Choroid plexus epithelial cell (primary cell): ENCODE measurements at regions not wholly inside any gene's neighbourhood (a gene's known extent, or its start where the extent isn't known, plus 50 kb on each side); places are given as distances from the start of the nearest gene placed in this dataset.
A peak's percentile ranks its signal among the peaks of the same experiment; 100 is the strongest.

Source experiments
- DNase-seq: peaks from one replicate; pipeline ENCODE4 v3.0.0-alpha.2; 2010; ENCODE audit warnings: low read depth
- H3K4me3 ChIP-seq: 2 replicates; pipeline ENCODE4 v1.5.1; 2011; ENCODE audit warnings: low read depth, mild to moderate bottlenecking, control low read depth, low read length, moderate library complexity
- TF ChIP-seq, protein P1 (sequence below): conservative IDR thresholded peaks from 2 replicates; pipeline ENCODE4 v1.5.1; 2011; ENCODE audit warnings: low read depth, mild to moderate bottlenecking, control low read depth, inconsistent platforms, low read length, moderate library complexity

DNA sequence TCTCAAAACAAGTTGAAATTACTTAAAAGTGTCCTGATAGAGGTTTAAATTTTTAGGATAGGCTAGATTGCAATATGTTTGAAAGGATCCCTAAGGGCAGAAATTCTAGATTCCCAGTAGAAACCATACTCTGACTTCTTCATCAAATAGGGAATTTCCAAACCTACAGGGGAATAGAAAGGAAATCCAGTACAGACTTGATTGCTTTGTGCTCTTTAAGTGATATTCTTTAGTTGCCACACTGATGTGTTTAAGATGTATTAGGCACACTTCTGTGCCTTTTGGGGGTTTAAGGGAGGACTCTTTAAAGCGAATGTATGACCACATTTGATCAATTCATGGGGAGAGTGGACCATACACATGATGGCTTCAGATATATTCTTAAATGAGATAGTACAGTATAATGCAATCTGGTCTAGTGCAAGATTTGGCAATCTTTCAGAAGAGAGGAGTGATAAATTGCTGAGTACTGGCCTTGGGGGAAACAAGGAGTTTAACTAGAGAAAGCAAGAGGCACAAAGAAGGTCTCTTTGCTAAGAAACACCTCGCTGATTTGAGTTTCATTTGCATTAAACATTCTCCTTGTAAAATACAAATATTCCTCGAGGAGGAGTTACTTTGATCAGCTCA is 268.8 kb upstream of the NR5A2 start:
- DNase-seq = peak; percentile 50
- TF ChIP-seq, protein P1, sequence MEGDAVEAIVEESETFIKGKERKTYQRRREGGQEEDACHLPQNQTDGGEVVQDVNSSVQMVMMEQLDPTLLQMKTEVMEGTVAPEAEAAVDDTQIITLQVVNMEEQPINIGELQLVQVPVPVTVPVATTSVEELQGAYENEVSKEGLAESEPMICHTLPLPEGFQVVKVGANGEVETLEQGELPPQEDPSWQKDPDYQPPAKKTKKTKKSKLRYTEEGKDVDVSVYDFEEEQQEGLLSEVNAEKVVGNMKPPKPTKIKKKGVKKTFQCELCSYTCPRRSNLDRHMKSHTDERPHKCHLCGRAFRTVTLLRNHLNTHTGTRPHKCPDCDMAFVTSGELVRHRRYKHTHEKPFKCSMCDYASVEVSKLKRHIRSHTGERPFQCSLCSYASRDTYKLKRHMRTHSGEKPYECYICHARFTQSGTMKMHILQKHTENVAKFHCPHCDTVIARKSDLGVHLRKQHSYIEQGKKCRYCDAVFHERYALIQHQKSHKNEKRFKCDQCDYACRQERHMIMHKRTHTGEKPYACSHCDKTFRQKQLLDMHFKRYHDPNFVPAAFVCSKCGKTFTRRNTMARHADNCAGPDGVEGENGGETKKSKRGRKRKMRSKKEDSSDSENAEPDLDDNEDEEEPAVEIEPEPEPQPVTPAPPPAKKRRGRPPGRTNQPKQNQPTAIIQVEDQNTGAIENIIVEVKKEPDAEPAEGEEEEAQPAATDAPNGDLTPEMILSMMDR = no peak
- H3K4me3 ChIP-seq = no peak overlapping the region

DNA sequence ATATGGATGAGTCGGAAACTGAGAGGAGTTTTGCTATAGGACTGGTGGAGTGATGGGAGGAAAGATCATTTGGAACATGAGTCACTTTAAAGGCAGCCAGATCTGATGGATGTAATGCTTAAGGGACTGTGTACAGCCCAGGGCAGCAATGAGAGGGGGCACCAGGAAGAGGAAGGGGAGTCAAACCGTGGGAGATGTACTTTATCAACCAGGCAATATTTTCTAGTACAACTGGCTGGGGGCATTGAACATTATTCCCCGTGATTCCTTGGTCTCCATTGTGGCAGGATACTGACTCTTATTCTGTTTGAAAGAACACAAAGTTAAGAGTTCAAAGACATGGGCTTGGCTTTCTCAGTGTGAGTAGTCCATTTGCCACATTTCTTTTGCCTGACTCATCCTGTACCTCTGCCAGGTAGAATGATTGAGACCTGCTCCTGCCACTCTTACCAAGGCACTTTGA is 268.2 kb upstream of the NR5A2 start:
- peak; percentile 50 for DNase-seq
- TF ChIP-seq, protein P1 = no peak

DNA sequence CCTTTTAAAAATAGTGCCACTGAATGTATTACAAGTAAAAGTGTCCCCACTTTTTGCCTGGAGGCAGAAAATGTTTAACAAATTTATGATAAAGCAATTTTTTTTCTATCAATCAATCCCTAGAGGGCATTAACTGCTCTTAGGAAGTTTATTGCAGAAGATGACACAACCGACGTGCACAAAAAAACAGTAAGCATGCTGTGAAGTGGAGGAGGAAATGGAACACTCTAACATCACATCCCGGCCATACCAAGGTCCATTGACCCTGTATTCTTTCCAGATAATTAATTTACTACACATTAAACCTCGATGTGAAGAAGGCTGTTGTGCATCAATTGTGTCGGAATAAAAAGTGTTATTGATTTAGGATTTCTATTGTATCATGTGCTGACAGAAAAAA is 264.9 kb upstream of the NR5A2 start:
- no peak for DNase-seq
- TF ChIP-seq, protein P1 = no peak
- H3K4me3 ChIP-seq = no peak overlapping the region

More for the DNA sequence above, 268.2 kb upstream of the NR5A2 start:
- no peak overlapping the region for H3K4me3 ChIP-seq

DNA sequence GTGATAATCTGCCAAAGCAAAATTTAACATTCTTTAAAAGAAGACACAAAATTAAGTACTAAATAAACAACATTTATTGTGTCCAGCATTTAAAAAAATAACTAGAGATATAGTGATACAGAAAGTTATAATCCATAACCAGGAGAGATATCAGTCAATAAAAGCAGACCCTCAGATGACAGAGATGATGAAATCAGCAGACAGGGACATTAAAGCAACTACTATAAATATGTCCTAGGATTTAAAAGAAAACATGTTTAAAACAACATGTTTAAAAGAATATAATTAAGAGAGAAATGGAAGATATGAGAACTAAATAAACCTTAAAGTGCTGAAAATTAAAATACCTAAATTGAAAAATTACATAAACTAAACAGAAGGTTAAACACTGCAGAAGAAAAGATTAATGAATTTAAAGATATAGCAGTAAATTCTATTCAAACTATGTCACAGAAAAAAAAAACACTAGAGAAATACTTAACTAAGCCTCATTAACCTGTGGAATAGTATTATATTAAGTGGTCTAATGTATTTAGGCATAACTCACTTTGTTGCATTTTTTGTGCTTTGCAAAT is 261.2 kb upstream of the NR5A2 start:
- TF ChIP-seq, protein P1 = no peak
- no peak overlapping the region for H3K4me3 ChIP-seq
- DNase-seq = no peak

DNA sequence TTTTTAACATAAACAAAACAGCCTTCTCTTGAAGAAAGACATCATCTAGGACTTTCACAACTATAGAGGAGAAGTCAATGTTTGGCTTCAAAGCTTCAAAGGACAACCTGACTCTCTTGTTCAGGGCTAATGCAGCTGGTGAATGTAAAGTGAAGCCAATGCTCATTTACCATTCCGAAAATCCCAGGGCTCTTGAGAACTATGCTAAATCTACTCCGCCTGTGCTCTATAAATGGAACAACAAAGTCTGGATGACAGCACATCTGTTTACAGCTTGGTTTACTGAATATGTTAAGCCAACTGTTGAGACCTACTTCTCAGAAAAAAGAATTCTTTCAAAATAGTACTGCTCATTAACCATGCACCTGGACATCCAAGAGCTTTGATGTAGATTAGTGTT is 259.8 kb upstream of the NR5A2 start:
- DNase-seq = no peak
- no peak overlapping the region for H3K4me3 ChIP-seq
- TF ChIP-seq, protein P1 = no peak

DNA sequence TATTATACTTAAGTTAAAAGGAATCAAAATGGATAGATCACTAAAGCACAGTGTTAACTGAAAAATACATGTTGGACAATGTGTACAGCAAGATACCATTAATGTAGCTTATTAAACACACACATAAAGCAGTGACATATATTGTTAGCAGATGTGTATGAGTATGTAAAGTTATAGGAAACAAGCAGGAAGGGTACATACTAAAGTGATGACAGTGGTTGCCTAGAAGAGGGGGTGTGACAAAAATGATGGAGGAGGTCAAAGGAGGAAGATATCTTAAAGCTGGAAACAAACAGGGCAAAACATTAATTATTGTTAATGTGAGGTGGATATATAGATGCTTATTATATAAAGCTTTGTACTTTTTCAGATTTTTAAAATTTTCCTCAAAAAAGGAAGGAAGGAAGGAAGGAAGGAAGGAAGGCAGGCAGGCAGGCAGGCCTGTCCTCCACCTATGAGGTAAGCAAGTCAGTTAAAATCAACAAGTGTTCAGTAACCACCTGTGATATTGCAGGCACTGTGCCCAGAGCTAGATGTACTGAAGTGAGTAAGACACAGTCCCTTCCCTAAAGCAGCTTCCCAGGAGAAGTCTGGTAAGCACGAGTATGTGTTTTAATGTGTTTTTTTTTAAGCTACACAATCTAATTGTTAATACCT is 252.9 kb upstream of the NR5A2 start:
- TF ChIP-seq, protein P1 = no peak
- DNase-seq = peak; percentile 64
- H3K4me3 ChIP-seq = no peak overlapping the region
